NCI-H510A (cell line): ENCODE measurements at regions not wholly inside any gene's neighbourhood (a gene's known extent, or its start where the extent isn't known, plus 50 kb on each side); places are given as distances from the start of the nearest gene placed in this dataset.

Source experiments
- DNase-seq: peaks from one replicate; lab custom pipeline; 2025; lab: John Stamatoyannopoulos, UW

GRCh38 chr7:31456646-31457368 lies 57.1 kb upstream of the ITPRID1 start:
- no peak for DNase-seq

GRCh38 chr7:31457551-31457950 lies 56.3 kb upstream of the ITPRID1 start:
- no peak for DNase-seq

- DNase-seq: no peak
These were observed 55.7 kb upstream of the ITPRID1 start for GRCh38 chr7:31458203-31458602.

GRCh38 chr7:31462636-31463035 lies 51.3 kb upstream of the ITPRID1 start:
- no peak for DNase-seq
